ES-I3 (cell line): ENCODE measurements at regions not wholly inside any gene's neighbourhood (a gene's known extent, or its start where the extent isn't known, plus 50 kb on each side); places are given as distances from the start of the nearest gene placed in this dataset.
"Not testable (repeated sequence)": the region's sequence is repeated elsewhere in the genome, so short reads cannot be mapped to it uniquely, and the experiment has no call there.

Source experiments
- H3K36me3 ChIP-seq: 2 replicates; pipeline ENCODE4 v1.6.1; 2013; ENCODE audit warnings: mild to moderate bottlenecking, low read length, control low read depth, moderate library complexity; ENCODE audit not compliant: insufficient read depth
- H3K4me1 ChIP-seq: 2 replicates; pipeline ENCODE4 v1.6.1; 2013; ENCODE audit warnings: mild to moderate bottlenecking, control low read depth, low read length; ENCODE audit not compliant: insufficient read depth
- H3K9ac ChIP-seq: 2 replicates; pipeline ENCODE4 v1.6.1; 2013; ENCODE audit warnings: low read depth, mild to moderate bottlenecking, low read length, moderate library complexity
- H3K9me3 ChIP-seq: 2 replicates; pipeline ENCODE4 v1.6.1; 2013; ENCODE audit warnings: mild to moderate bottlenecking, low read length, moderate library complexity; ENCODE audit not compliant: control insufficient read depth, insufficient read depth

DNA sequence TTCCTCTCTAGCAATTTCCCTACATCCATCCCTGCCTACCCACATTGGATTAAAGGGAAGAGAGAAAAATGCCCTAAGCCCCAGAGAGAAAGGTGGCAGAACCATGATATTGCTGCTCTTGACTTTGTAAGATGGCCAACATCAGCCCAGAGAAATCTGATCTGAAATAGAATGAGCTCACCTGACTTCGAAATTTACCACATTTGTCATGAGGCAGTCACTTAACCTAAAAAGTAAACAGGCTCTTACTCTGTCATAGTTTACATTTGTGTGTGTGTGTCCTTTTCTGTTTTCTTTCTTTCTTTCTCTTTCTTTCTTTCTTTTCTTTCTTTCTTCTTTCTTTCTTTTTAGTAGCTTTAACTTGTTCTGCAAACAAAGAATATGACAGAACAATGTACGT, 255.0 kb upstream of the PLGLB1 start:
- not testable (repeated sequence) for H3K36me3 ChIP-seq, H3K4me1 ChIP-seq, H3K9ac ChIP-seq, H3K9me3 ChIP-seq

DNA sequence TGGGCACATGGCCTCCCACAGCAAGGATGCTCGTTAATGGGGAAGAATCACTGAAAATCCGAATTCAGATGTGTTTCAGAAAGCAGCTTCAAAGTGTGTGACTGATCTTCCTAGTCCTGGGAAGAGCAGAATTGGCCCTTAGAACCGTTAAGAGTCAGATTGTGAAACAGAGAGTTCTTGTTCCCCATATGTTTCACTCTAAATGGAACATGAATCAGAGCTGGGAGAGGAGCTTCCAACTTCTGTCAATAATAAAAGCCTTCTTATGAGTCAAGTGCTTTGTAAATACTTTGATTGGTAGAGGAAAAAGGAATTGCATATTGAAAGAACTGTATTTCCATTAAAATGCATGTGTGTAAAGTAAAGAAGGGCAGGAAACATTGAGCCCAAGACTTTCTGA, 256.1 kb upstream of the PLGLB1 start:
- not testable (repeated sequence) for H3K36me3 ChIP-seq, H3K9ac ChIP-seq, H3K9me3 ChIP-seq, H3K4me1 ChIP-seq

DNA sequence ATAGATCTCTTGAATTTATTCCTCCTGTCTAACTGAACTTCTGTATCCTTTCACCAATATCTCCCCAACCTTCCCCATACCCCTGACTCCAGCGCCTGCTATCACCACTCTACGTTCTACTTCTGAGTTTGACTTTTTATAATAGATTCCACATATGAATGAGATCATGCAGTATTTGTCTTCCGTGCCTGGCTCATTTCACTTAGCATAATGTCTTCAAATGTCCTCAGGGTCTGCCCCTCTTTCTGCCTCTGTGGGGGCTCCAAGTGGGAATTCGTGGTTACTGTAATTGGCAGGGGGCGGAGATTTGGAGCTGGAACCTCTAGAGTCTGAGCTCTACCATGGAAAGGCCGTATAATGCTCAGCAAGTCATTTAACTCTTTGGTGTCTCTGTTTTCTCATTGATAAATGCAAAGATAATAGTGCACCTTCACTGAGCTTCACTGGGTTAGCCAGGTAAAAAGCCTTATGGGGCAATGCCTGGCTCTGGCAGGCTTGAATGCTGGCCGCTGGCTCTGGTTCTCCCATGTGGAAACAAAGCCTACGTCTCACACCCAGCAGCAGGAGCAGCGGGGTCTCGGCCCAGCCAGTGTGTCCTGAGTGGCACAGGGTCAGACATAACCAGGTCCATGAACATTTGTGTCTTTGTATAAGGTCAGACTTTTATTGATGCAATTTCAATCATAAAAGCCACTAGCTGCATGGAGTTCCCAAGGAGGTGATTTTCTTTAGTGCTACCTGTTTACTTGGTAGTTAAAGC, 259.1 kb upstream of the PLGLB1 start:
- not testable (repeated sequence) for H3K4me1 ChIP-seq, H3K36me3 ChIP-seq, H3K9ac ChIP-seq, H3K9me3 ChIP-seq

GRCh38 chr2:87283735-87284470, 262.3 kb upstream of the PLGLB1 start:
- H3K36me3 ChIP-seq, H3K9me3 ChIP-seq, H3K4me1 ChIP-seq, H3K9ac ChIP-seq: not testable (repeated sequence)

- not testable (repeated sequence) for H3K36me3 ChIP-seq, H3K9ac ChIP-seq, H3K9me3 ChIP-seq, H3K4me1 ChIP-seq
Observed at GRCh38 chr2:87284471-87284772, 262.8 kb upstream of the PLGLB1 start.

GRCh38 chr2:87285139-87285538, 263.5 kb upstream of the PLGLB1 start:
- not testable (repeated sequence) for H3K9ac ChIP-seq, H3K4me1 ChIP-seq, H3K9me3 ChIP-seq, H3K36me3 ChIP-seq

GRCh38 chr2:87290566-87291307, 269.1 kb upstream of the PLGLB1 start:
- H3K9ac ChIP-seq, H3K4me1 ChIP-seq, H3K9me3 ChIP-seq, H3K36me3 ChIP-seq: not testable (repeated sequence)

DNA sequence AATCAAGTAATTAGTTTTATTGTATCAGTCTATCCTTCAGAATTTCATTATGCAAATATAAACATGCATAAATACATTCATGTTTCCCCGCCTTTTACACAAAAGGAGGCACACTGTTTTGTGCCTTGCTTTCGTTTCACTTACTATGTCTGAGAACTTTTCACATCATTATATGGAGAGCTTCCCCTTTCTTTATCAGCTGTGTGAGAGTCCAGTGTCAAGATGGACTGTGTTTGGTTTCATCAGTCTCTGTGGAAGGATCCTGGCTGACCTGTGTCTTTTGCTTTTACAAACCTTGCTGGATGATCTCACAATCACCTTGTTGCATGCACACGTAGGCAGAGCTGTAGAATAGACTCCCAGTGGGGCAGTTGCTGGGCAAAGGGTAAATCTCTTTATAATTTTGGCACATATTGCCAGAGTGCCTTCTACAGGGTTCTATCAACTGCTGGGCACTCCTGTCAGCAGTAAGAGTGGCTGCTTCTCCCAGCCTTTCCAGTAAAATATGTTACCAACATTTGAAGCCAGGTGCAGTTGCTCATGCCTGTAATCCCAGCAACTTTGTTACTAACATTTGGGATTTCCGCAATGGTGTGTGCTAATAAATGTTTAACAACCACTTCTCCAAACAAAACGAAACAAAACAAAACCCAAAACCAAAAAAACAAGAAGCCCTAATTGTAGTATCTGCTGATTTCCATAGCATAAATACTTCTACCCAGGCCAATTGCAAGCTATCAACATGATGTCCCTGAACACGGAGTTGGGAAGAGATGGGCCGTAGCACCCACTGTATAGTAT, 270.0 kb upstream of the PLGLB1 start:
- H3K9me3 ChIP-seq, H3K4me1 ChIP-seq, H3K36me3 ChIP-seq, H3K9ac ChIP-seq: not testable (repeated sequence)

- not testable (repeated sequence) for H3K36me3 ChIP-seq, H3K9me3 ChIP-seq, H3K4me1 ChIP-seq, H3K9ac ChIP-seq
Observed at GRCh38 chr2:87293931-87294594, 272.4 kb upstream of the PLGLB1 start.

DNA sequence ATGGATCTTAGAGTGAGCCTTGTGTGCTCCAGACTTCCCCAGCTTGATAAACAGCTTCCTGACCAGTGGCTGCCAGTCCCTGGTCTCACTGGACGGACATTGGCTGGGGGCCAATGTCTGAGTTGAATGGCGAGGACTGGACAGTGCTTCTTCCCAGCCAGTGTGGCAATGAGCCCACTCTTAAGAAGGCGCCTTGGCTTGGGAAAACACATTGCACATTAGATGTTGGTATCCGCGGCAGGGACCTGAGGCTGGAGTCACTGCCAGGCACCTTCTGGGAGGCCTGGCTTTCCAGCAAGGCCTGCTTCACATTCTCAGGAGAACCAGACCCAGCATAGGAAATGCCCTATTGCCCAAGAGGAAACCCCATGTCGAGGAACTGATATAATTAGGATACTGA, 273.5 kb upstream of the PLGLB1 start:
- H3K9me3 ChIP-seq, H3K36me3 ChIP-seq, H3K4me1 ChIP-seq, H3K9ac ChIP-seq: not testable (repeated sequence)

DNA sequence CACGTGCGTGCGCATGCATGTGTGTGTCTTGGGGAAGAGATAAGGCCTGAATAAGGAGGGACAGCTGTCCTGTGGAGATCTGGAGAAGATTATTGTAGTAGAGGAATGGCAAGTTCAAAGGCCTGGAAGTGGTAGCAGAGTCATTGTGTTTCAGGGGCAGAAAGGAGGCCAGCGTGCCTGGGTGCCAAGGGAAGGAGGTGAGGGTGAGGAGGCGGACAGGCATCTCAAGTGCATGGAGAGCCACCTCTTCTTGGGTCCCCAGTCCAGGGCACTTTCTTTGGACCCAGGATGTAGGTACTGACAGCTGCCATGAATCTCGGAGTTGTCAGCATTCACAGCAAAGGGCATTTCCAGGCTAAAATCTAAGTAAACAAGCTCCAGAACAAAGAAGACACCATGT, 279.7 kb upstream of the PLGLB1 start:
- H3K9me3 ChIP-seq, H3K4me1 ChIP-seq, H3K9ac ChIP-seq, H3K36me3 ChIP-seq: not testable (repeated sequence)

DNA sequence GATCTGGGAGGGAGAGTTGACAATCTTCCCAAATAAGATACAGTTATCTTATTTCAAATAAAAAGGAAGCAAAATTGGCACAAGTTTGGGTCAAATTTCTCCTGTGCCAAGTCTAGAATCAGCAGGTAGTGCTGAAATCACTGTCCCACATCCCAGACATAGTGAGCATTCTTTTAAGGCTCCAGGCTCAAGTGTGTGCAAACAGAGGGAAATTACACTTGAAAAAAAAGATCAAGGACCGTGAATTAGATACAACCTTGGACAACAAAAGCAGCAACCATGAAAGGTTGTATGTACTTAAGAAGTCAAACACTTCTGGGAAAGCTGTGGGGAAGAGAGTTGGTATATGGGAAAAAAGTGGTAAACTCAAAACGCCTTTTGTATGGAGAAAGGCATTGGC, 280.2 kb upstream of the PLGLB1 start:
- not testable (repeated sequence) for H3K9me3 ChIP-seq, H3K36me3 ChIP-seq, H3K9ac ChIP-seq, H3K4me1 ChIP-seq

GRCh38 chr2:87308621-87309020, 287.0 kb upstream of the PLGLB1 start:
- not testable (repeated sequence) for H3K4me1 ChIP-seq, H3K36me3 ChIP-seq, H3K9ac ChIP-seq, H3K9me3 ChIP-seq

DNA sequence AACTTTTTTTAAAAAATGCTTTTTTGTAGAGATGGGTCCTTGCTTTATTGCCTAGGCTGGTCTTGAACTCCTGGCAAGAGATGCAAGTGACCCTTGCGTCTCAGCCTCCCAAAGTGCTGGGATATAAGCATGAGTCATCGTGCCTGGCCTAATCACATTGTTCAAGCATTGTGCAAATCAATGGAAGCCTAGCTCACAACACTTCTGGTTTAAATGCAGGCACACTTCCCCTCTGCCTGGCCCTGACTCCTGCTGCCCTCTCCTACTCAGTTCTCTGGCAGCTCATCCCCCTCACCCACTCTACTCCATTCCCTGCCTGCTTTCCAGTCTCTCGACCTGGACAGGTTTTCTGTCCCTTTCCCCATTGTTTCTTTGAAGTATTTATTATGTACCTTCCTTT, 288.1 kb upstream of the PLGLB1 start:
- H3K9ac ChIP-seq, H3K36me3 ChIP-seq, H3K4me1 ChIP-seq, H3K9me3 ChIP-seq: not testable (repeated sequence)
